GM12878 (cell line): ENCODE measurements at regions not wholly inside any gene's neighbourhood (a gene's known extent, or its start where the extent isn't known, plus 50 kb on each side); places are given as distances from the start of the nearest gene placed in this dataset.

Source experiments
- ATAC-seq: fragments of 200-7000 bp; cut with Tn5 transposase; 3 replicates; pipeline ENCODE4 v1.9.1; 2020; ENCODE audit warnings: mild to moderate bottlenecking, moderate library complexity
- BruUV-seq: library from RNA; stranded (reverse); fragments of 400-500 nt; replicated peaks from 2 replicates; lab custom pipeline; 2021; lab: Mats Ljungman, UMichigan
- CTCF ChIA-PET: fragments of 300-600 bp; sonication (Branson Sonifier 250); formaldehyde crosslinking; extraction: SDS; loops from one replicate; lab custom pipeline; 2021; ENCODE audit warnings: inconsistent platforms; lab: Yijun Ruan, JAX
- POLR2A ChIA-PET: fragments of 350-600 bp; formaldehyde crosslinking; extraction: SDS; loops from one replicate; lab custom pipeline; 2021; ENCODE audit warnings: inconsistent platforms; lab: Charles Lee
- RAD21 ChIA-PET: fragments of 300-600 bp; sonication (Branson Sonifier 250); formaldehyde crosslinking; loops from one replicate; lab custom pipeline; 2023; ENCODE audit warnings: antibody characterized with exemption; ENCODE audit not compliant: unreplicated experiment; lab: Charles Lee
- SMC1A ChIA-PET: fragments of 300-600 bp; sonication (Branson Sonifier 250); formaldehyde crosslinking; loops from one replicate; lab custom pipeline; 2023; ENCODE audit not compliant: unreplicated experiment, uncharacterized antibody; lab: Charles Lee
- DNase-seq: peaks from one replicate; pipeline ENCODE4 v3.0.0-alpha.2; 2011; ENCODE audit warnings: low read depth, low spot score
- FAIRE-seq: peaks from 3 replicates; lab custom pipeline; 2011; peaks lifted over from hg19 to GRCh38; lab: Jason Lieb, UNC
- H2AFZ ChIP-seq: 2 replicates; pipeline ENCODE4 v1.6.0; 2011; ENCODE audit warnings: low read depth, low read length, control low read depth; ENCODE audit not compliant: control insufficient read depth
- H3K27ac ChIP-seq: 2 replicates; pipeline ENCODE4 v1.5.1; 2011; ENCODE audit warnings: control low read depth; ENCODE audit not compliant: control insufficient read depth, insufficient read depth
- H3K27me3 ChIP-seq, 2 experiments: replicated peaks in 1 of 2; 2 replicates each; pipeline versions ENCODE4 v1.6.0 to v1.6.1; 2011; ENCODE audit warnings: low read length in 1 of 2; ENCODE audit not compliant: control insufficient read depth in 2 of 2, insufficient read depth in 2 of 2
- H3K36me3 ChIP-seq, 2 experiments: 2 replicates each; pipeline ENCODE4 v1.5.1; 2011; ENCODE audit warnings: low read length in 1 of 2; ENCODE audit not compliant: control insufficient read depth in 2 of 2, insufficient read depth in 2 of 2
- H3K4me1 ChIP-seq: 2 replicates; pipeline ENCODE4 v1.6.1; 2011; ENCODE audit warnings: mild to moderate bottlenecking, low read length, moderate library complexity, mixed read lengths; ENCODE audit not compliant: control insufficient read depth, insufficient read depth
- H3K4me2 ChIP-seq: 2 replicates; pipeline ENCODE4 v1.6.0; 2011; ENCODE audit warnings: control low read depth; ENCODE audit not compliant: control insufficient read depth, insufficient read depth
- H3K4me3 ChIP-seq: fragments of 200-600 bp; sonication (generic); 2 replicates; pipeline ENCODE4 v1.5.1; 2016
- H3K79me2 ChIP-seq: 2 replicates; pipeline ENCODE4 v1.6.0; 2011; ENCODE audit warnings: low read length; ENCODE audit not compliant: control insufficient read depth, insufficient read depth
- H3K9ac ChIP-seq: 2 replicates; pipeline ENCODE4 v1.8.0; 2011; ENCODE audit warnings: low read length, control low read depth, mixed read lengths; ENCODE audit not compliant: control insufficient read depth, insufficient read depth
- H3K9me3 ChIP-seq: replicated peaks from 3 replicates; pipeline ENCODE4 v1.5.1; 2011; ENCODE audit warnings: mild to moderate bottlenecking, low read length; ENCODE audit not compliant: control insufficient read depth, insufficient read depth
- H4K20me1 ChIP-seq: 2 replicates; pipeline ENCODE4 v1.6.0; 2011; ENCODE audit not compliant: control insufficient read depth, insufficient read depth
- HCFC1 ChIP-seq: fragments of 150-350 bp; IDR thresholded peaks from 2 replicates; pipeline ENCODE4 v1.6.1; 2014; ENCODE audit warnings: low read length
- IKZF1 ChIP-seq: fragments of 450-650 bp; conservative IDR thresholded peaks from 2 replicates; pipeline ENCODE4 v1.6.1; 2017; ENCODE audit warnings: antibody characterized with exemption, mild to moderate bottlenecking
- IRF3 ChIP-seq: fragments of 450-650 bp; IDR thresholded peaks from 2 replicates; pipeline ENCODE4 v1.6.1; 2014; ENCODE audit warnings: mild to moderate bottlenecking
- KLF5 ChIP-seq: fragments of 450-650 bp; IDR thresholded peaks from 2 replicates; pipeline ENCODE4 v1.6.1; 2014; ENCODE audit warnings: mild to moderate bottlenecking; ENCODE audit not compliant: partially characterized antibody
- MTA2 ChIP-seq: fragments of 450-650 bp; IDR thresholded peaks from 2 replicates; pipeline ENCODE4 v1.6.1; 2016; ENCODE audit warnings: low read depth, mild to moderate bottlenecking, moderate library complexity
- NFXL1 ChIP-seq: fragments of 450-650 bp; IDR thresholded peaks from 2 replicates; pipeline ENCODE4 v1.6.1; 2017; ENCODE audit warnings: antibody characterized with exemption, mild to moderate bottlenecking, borderline replicate concordance
- RELA ChIP-seq: fragments of 450-650 bp; IDR thresholded peaks from 2 replicates; pipeline ENCODE4 v1.8.0; 2014; ENCODE audit warnings: borderline replicate concordance; ENCODE audit not compliant: partially characterized antibody
- TARDBP ChIP-seq: IDR thresholded peaks from 2 replicates; pipeline ENCODE4 v1.6.1; 2016; ENCODE audit warnings: borderline replicate concordance
- ZBTB4 ChIP-seq: fragments of 450-650 bp; formaldehyde crosslinking; IDR thresholded peaks from 2 replicates; pipeline ENCODE4 v1.4.0; 2022; ENCODE audit warnings: mild to moderate bottlenecking, moderate library complexity
- ZZZ3 ChIP-seq: IDR thresholded peaks from 2 replicates; pipeline ENCODE4 v1.6.1; 2011; ENCODE audit warnings: low read depth; ENCODE audit not compliant: control insufficient read depth, insufficient read length
- whole genome bisulfite sequencing: methylation state at CpG from one replicate; pipeline ENCODE4 v1.1.6; 2016; ENCODE audit warnings: low lambda C conversion rate; ENCODE audit not compliant: insufficient replicate concordance, insufficient coverage; ENCODE audit errors: missing lambda C conversion rate; 5-methylcytosine and 5-hydroxymethylcytosine counted together
- in situ Hi-C: fragments of 300-500 bp; cut with MboI; formaldehyde crosslinking; loops from 9 replicates; pipeline ENCODE4 v1.14.3; 2018; ENCODE audit warnings: mixed read lengths
- intact Hi-C: fragments of 100-400 bp; cut with micrococcal nuclease; formaldehyde crosslinking; loops from one replicate; pipeline ENCODE4 v1.14.2; 2022; ENCODE audit not compliant: unreplicated experiment
- TF ChIP-seq, protein P1 (sequence below): IDR thresholded peaks from 2 replicates; pipeline ENCODE4 v1.6.1; 2012; ENCODE audit warnings: low read depth, low read length, improper control_type of control experiment

DNA sequence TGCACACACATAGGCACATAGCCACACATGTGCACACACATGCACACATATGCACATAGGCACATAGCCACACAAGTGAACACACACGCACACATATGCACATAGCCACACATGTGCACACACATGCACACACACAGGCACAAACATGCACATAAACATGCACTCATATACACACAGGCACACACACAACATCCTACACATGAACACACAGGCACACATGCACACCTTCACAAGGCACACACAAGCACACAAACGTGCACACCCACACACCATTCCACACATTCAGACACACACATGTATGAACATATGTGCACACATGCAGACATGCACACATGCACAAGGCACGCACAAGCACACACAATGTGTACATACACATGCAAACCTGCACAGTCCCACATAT is 484.7 kb downstream of the IRX1 start (continued):
- TF ChIP-seq ZBTB4 (no peak), NFXL1 (no peak), RELA (no peak)
- TF ChIP-seq, protein P1, sequence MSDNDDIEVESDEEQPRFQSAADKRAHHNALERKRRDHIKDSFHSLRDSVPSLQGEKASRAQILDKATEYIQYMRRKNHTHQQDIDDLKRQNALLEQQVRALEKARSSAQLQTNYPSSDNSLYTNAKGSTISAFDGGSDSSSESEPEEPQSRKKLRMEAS, result no peak
- TF ChIP-seq, all 136 proteins: peak for 0

DNA sequence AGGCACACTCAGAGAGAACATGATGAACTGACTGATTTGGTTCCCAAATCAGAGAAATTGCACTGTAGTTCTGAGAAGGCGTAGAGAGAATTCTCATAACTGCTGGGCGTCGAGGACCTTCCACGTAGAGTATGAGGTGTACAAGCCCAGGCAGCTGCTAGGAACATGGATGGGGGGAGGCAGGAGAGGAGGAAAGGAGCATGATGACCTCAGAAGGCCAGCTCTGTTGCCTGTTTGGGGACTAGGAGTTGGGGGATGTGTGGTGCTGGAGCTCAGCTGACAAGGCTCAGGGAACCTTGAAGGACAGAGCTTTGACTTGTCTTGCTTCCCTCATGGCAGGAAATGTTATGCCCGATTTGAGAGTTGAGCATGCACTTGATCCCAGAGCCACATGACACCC is 485.4 kb downstream of the IRX1 start:
- no peak overlapping the region for H3K27ac ChIP-seq
- H3K9ac ChIP-seq, result no peak overlapping the region
- FAIRE-seq, result no peak
- H3K4me2 ChIP-seq, result no peak overlapping the region
- ChIA-PET RAD21 (no interaction called here), POLR2A (no interaction called here), CTCF (no interaction called here), SMC1A (no interaction called here)
- DNase-seq, result no peak
- TF ChIP-seq KLF5, result no peak
- TF ChIP-seq HCFC1, result no peak
- TF ChIP-seq TARDBP, result no peak
- TF ChIP-seq IRF3, result no peak
- no peak for TF ChIP-seq ZZZ3
- TF ChIP-seq IKZF1, result no peak
- no peak for TF ChIP-seq MTA2
- no peaks in the 10 kb centered on the region for H3K4me1 ChIP-seq
- no peaks in the 10 kb centered on the region for H3K79me2 ChIP-seq
- no peak overlapping the region for H2AFZ ChIP-seq
- no peak overlapping the region for H3K4me3 ChIP-seq
- H3K9me3 ChIP-seq, result no peaks in the 10 kb centered on the region; the same call in 2 of the 3 replicates
- no peaks in the 10 kb centered on the region for H4K20me1 ChIP-seq
- ATAC-seq, result no peak
- in situ Hi-C loops (no loop called here), intact Hi-C loops (no loop called here)
- no peaks in the 10 kb centered on the region for H3K27me3 ChIP-seq
- BruUV-seq, result no TSS peak
- WGBS, result 60% methylated on average over 5 of the region's 5 CpGs
- H3K36me3 ChIP-seq, result no peaks in the 10 kb centered on the region
